Stimulated activated CD8-positive, alpha-beta memory T cell treated with anti-CD3 and anti-CD28 coated beads, Interleukin-2, amount 100 ng/mL, for 1 hour (primary cell): ENCODE measurements at regions not wholly inside any gene's neighbourhood (a gene's known extent, or its start where the extent isn't known, plus 50 kb on each side); places are given as distances from the start of the nearest gene placed in this dataset.
"Not testable (repeated sequence)": the region's sequence is repeated elsewhere in the genome, so short reads cannot be mapped to it uniquely, and the experiment has no call there.

Experiments used
- DNase-seq, 2 donors: peaks; one replicate each; pipeline ENCODE4 v3.0.0-alpha.2; 2020; ENCODE audit warnings: low read depth in 2 of 2

DNA sequence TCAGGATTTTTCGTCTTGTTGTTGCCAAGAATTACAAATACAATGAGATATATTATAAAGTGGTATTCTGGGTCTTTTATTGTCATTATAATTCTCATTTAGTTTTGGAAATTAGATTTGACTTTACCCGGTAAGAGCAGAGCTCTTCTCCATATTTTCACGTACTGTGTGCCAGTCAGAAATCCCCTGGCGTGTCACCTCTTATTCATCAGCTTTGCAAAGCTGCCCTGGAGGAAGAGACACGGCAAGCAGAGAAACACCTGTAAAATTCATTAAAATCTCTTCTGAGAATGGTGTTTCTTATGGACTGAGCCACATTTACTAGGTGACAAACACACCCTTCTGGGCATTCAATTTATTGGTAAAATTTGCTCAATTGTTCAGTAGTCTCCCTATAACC is 440.4 kb downstream of the HINT1 start:
- DNase-seq = no peak

DNA sequence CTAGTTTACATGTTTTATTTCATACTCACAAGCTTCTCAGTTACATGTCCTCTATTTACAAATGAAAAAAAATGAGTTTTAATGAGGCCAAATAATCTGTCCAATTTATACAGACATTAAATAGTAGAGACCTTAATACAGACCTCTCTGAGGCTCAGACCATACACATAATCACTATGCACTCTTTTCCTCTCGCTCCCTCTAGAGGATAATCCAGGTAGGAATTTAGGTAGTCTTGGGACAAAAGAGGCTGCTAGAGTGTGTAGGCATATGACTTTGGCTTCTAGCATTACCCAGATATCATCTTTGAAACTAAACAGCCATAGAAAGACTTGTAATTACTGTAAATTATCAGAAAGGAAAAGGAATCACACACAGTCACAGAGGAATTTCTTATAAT is 444.7 kb downstream of the HINT1 start:
- DNase-seq = no peak

DNA sequence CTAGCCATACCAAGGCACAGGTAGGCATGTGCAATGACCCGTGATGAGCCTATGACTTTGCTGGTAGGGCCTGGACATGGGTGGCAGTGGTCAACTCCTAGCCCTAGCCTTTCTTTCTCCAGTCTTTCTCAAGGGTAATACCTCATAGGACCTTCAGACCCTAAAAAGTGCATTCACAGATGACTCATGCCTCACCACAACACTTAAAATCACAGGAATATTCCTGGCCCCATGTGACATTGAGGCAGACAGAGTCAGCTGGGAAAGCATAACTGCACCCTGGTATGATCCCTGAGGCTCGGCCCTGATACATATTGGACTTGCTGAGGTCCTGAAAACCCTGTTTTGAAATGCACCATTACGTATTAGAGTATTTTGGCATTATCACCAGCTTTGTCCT is 449.5 kb downstream of the HINT1 start:
- DNase-seq = no peak

DNA sequence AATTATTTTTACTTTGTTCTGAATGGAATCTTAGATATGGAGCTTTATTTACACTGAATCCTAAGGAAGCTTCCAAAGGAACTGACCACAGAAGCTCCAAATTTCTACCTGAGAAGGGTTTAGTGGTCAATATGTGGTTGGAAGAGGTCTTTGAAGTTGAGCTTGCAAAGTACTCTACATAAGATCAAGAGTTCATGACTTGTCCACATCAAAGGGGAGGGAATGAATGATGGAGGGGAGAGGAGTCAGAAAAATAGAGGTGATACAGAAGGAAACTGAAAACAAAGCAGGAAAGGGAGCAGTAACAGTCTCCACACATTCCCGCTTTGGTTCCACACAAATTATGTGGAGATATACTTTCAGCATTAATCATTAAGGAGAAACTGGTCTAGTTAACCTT is 450.9 kb downstream of the HINT1 start:
- DNase-seq = no peak

DNA sequence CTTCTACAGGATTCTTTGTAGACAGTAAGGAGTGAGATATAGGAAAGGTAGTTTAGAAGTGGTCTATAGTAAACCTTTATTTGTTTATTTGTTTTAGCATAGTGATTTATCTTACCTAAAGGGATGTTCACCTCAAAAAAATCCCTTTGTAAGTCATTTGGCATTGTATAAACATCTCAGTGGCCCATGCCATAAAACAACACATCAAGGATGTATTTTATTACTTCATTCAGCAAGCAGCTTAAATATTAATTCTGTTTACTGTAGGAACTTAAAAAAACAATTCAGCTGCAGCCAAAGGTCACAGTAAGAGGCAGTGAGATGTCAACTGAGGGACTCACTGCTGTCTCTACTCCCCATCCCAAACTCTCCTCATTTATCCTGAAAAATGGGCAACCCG is 452.7 kb downstream of the HINT1 start:
- no peak for DNase-seq

DNA sequence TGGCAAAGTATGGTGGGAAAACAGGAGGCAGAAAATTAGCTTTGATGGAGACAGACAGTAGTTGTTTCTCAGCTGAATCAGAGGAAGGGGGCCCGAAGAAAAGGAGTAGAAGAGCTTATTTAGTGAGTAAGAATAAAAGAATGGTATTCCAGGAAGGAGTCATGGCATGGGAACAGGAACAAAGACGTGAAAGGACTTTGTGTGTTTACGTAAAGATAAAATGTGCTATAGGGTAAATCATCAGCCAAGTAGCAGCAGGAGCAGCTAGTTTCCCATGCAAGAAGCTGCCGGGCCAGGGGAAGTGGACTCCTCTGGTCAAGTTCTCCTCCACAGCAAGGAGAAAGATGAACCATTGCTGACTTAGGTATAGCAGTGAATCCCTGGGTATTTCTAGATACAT is 454.5 kb downstream of the HINT1 start:
- no peak for DNase-seq

DNA sequence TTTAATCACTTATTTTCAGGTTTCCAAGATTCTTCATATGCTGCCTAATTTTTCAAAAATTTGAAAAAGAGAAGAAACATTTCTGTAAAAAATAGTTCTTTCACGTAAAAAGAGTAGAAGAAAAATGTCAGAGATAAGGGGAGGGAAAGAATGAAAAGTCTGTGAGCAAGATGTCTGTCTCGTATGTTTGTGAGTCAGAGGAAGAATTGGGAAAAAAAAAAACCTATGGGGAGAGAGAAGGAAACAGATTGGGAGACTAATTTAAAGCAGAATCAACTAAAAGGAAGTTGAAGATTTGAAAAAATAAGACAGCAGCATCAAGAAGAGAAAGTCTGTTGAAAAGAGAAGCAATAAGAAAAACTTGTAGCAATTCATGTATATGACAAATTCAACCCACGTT is 456.3 kb downstream of the HINT1 start:
- no peak for DNase-seq

DNA sequence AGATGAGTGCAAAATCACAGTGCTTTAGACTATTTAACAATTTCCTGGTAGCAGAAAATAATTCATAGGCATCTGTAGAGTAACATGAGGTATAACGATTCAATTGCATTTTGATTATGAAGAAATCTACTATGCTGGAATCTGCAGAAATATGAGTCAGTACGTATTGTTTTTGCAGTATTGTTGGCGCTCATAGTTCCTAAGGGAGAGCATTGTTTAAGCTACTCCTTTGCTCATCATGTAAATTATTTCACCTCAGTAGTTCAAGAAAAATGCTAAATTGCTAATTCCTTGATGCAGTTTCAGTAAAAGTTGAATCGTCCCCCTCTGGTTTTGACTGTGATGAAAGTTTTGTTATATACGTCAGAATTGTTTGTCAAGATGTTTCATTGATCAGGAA is 458.4 kb downstream of the HINT1 start:
- DNase-seq = no peak

DNA sequence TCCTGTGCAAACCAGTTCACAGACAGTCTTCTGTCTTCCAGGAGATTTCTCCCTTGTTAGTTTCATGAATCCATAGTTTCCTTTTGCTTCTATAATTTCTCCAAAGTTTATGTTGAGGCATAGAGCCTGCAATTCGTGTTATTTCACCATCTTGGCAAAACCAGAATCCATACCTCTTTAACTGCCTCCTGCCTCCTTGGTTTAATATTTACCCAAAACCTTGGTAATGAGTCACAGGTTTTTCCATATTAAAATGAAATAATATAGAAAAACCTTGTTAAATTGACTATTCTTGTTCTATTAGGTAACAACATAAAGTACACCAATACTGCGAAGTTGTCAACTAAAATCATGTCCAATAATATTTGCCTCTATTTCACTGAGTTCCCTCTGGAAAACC is 459.7 kb downstream of the HINT1 start:
- DNase-seq = no peak

DNA sequence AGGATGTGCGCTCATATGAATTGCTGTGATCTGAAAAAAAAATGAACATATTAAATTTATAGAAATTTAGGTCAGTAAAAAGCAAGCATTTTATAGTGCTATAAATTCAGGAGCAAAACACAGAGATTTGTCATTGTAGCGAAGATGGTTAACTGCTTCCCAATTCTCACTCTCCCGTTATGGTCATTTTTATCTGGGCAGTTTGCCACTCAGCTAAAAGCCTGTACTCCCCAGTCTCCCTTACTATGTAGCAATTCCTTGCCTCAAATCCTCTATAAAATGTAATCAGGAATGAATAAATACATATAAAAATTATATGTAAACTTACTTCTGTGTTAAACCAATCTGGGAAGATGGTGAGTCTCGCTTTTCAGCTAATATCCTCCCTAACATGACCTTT is 471.5 kb downstream of the HINT1 start:
- DNase-seq = no peak

DNA sequence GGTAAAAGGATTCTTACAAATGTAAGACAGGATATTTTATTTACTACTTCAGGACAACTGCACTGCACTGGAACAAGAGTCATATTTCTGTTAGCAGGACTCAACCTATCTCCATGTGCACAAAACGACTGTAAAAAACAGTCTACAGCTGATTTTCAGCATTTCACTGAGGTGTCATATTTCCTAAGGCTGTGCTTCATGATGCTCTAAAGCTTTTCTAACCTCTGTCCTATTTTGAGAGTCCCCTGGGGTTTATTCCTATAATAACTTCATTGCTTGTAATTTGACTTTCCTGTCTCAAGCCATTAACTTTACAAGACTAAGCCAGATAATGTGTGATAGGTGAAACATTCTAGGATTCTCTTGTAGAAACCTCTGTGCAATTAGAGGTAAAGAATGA is 472.3 kb downstream of the HINT1 start:
- DNase-seq = no peak

DNA sequence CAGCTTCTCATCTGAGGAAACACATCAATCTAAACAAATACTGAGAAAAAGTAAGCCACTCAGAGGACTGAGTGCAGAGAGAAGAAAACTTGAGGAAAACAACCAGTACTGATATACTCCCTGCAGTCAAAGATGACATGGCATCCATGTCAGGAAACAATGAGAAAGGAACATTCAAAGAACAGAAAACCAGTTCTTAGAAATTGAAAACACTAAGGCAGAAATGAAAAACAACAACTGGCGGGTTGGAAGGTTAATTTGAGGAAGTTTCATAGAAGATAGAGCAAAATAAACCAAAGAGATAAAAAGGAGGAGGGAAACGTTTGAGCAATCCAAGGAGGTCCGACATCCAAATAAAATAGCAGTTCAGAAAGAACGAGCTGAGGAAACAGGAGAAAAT is 475.2 kb downstream of the HINT1 start:
- no peak for DNase-seq

DNA sequence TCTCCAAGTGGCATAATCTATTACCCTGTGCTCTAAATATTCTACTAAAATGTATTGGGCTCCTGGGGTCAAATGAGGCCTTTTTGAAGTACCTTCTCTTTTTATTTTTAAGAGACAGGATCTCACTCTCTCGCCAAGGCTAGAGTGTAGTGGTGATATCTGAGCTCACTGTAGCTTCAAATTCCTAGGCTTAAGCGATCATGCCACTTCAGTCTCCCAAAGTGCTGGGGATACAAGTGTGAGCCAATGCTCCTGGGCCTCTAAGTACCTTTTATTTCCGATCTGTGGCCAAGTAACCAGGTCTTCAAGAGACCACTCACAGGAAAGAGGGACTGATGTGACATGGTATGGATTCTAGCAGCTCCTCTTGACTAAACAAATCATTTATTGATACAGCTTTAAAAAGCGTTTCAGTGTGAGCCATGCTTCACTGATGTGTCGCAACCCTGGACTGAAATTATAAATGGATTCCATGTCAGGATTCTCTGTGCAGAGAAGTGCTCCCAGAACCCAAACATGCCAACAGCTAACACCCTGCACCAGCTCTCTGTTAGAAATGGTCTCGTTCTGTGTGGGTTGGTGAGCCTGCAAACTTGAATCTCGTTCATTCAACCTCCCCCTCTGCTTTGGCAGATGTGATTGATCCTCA is 477.8 kb downstream of the HINT1 start:
- DNase-seq = no peak

DNA sequence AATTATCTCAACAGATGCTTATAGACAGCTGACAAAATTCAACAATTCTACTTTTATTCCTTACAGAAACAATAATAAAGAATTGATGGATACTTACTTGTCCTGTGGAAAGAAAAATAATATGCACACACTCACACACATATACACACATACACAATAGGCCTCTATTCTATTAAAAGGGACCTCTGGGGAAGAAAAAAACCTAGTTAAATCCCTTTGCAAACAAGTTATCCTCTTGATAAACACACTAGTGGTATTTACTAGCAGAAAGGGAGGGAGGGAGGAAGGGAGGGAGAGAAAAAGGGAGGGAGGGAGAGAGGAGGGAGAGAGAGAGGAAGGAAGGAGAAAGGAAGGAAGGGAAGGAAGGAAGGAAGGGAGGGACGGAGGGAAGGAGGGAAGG is 486.4 kb downstream of the HINT1 start:
- DNase-seq = no peak

DNA sequence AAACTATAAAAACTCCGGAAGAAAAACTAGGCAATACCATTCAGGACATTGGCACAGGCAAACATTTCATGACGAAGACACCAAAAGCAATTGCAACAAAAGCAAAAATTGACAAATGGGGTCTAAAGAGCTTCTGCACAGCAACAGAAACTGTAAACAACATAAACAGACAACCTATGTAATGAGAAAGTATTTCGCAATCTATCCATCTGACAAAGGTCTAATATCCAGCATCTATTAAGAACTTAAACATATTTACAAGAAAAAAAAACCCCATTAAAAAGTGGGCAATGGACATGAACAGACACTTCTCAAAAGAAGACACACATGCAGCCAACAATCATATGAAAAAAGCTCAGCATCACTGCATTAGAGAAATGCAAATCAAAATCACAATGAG is 498.6 kb downstream of the HINT1 start:
- no peak for DNase-seq

DNA sequence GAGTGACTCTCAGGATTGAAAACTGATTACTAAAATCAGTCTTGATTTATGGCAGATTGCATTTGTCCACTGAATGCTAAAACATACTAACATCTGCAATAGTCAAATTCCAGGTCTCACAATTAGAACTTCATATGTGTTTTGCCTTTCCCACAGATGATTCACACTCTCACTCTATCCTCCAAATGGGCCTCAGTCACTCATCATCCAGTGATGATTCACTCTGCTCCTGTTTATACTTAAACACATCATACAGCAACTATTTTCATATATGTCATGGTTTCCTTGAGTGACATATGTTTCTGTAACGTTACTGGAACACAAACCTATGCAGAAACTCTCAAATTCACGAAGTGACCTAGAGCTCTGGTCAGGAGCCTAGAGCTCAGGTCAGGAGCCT is 512.9 kb downstream of the HINT1 start:
- no peak for DNase-seq

DNA sequence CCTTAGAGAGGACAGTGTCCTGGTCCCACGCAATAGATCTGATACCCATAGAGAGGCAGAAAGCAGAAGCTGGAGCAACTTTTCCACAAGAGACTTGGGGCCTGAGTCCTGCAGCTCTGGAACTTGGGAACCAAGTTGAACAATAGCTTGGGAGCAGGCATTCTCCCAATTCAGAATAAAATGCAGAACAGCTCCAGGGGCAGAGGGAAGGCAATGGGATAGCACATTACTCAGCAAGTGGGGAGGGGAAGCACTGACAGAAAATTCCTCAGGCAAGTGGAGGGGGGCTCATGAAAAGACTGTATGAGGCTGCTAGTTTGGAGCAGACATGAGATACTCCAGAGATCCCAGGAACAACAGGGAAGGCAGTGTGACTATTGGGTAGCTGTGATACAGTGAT is 513.6 kb downstream of the HINT1 start:
- DNase-seq = no peak

DNA sequence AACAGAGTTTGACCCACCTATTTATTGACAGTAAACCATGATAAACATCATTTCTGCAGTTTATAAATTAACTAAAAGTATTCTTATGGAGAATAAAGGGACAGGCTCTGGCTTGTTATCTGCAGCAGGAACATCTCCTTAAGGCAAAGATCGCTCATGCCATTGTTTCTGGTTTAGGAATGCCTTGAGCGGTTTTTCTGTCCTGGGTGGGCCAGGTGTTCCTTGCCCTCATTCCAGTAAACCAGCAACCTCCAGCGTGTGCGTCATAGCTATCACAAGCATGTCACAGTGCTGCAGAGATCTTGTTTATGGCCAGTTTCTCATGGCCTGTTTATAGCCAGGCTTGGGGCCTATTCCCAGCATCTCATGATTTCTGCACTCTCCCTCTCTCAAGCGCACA is 521.7 kb downstream of the HINT1 start:
- no peak for DNase-seq

DNA sequence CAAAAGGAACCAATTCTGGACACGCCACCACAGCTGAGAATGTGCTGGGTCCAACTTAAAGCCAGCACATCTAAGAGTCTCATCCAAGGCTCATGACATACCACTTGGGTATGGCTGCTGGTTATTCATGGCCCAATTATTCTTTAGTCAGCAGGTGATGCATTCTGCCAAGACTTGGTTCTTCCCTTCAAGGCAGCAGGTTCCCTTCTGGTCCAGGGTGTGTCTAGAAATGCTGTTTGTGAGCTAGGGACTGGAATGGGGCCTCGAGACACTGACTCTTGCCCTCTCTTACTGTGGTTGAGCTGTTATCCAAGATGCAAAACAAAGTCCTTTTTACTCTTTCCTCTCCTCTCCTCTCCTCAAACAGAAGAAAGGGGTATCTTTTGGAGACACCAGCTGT is 522.6 kb downstream of the HINT1 start:
- no peak for DNase-seq

DNA sequence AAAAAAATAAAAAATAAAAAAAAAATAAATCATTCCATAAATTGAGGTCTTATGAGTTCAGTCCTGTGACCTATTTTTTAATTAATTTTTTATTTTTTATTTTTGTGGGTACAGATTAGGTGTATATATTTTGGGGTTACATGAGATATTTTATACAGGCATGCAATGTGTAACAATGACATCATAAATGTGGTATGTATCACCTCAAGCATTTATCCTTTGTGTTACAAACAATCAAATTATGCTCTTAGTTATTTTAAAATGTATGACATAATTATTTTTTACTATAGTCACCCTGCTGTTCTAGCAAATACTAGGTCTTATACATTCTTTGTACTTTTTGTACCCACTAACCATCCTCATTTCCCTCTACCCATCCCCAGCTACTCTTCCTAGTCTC is 537.9 kb downstream of the HINT1 start:
- no peak for DNase-seq

DNA sequence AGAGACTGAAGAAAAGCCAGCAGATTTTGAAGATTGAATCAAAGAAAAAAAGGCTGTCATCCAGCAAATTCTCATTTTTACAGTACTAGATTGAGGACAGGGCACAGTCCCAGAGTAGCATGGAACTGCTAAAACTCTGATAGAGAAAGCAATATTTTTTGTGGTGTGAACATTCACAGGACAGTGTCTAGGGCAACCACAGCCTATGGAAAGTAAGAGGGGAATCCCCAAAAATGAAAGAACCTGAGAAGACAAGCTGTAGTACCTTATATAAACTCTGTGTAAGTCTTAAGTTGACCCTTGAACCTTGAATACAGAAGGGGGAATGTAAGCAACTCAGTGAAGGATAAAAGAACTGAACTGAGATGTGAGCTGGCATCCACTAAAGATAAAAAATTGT is 540.3 kb downstream of the HINT1 start:
- DNase-seq = no peak

DNA sequence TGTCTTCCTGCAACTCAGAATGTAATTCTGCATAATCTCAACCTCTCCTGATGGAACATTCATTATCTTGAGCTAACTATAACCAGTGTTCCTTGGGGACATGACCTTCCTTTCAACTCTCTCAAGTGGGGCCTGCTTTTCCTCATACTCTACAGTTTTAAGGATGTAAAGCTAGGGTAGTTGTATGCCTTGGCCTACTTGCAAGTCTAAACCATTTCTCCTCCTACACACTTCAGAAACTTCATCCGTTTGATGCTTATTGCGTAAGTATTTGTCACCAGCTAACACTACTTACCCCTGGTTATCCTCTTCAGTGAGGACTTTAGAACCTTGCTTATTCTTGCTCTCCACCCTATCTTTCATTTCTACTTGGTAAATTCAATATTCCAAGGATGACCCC is 548.9 kb downstream of the HINT1 start:
- DNase-seq = no peak

DNA sequence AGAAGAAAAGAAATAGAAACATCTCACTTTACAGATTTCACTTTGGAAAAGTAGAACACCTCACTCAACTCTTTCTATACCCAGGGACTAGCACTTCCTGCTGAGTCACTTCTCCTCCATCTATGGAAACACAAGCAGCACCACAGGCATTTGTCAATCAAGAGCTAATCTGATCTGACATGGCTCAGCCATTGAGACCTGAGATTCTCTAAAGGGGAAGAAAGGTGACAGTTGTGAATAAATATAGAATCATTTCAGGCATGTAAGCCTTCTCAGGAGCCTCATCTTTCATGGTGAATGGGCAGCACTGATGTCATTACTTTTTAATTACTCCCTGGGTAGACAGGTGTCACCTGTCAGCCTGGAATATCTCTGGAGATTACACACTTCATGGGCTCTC is 559.8 kb downstream of the HINT1 start:
- DNase-seq = no peak

DNA sequence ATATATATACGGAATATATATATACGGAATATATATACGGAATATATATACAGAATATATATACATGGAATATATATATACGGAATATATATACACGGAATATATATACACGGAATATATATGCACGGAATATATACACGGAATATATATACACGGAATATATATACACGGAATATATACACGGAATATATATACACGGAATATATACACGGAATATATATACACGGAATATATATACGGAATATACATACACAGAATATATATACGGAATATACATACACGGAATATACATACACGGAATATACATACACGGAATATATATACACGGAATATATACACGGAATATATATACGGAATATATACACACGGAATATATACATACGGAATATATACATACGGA is 568.4 kb downstream of the HINT1 start:
- DNase-seq = not testable (repeated sequence)

DNA sequence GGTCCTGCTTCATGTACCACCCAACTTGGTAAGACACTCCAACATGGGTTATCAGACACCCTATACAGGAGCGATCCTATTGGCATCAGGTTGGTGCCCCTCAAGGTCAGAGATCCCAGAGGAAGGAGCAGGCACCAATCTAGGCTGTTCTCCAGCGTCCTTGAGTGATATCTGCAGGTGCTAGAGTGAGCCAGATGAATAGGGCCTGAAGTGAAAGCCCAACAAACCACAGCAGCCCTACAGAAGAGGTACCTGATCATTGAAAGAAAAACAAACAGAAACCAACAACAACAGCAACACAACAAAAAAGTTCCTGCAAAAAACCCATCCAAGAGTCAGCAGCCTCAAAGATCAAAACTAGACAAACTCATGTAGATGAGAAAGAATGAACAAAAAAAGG is 584.8 kb downstream of the HINT1 start:
- no peak for DNase-seq
